ENCODE measurements at regions not wholly inside any gene's neighbourhood (a gene's known extent, or its start where the extent isn't known, plus 50 kb on each side); places are given as distances from the start of the nearest gene placed in this dataset.

- no peak for TF ChIP-seq EZH2 (IDR thresholded peaks at IDR 0.05; ENCODE audit: low read length)
- TF ChIP-seq, protein P1, sequence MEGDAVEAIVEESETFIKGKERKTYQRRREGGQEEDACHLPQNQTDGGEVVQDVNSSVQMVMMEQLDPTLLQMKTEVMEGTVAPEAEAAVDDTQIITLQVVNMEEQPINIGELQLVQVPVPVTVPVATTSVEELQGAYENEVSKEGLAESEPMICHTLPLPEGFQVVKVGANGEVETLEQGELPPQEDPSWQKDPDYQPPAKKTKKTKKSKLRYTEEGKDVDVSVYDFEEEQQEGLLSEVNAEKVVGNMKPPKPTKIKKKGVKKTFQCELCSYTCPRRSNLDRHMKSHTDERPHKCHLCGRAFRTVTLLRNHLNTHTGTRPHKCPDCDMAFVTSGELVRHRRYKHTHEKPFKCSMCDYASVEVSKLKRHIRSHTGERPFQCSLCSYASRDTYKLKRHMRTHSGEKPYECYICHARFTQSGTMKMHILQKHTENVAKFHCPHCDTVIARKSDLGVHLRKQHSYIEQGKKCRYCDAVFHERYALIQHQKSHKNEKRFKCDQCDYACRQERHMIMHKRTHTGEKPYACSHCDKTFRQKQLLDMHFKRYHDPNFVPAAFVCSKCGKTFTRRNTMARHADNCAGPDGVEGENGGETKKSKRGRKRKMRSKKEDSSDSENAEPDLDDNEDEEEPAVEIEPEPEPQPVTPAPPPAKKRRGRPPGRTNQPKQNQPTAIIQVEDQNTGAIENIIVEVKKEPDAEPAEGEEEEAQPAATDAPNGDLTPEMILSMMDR (optimal IDR thresholded peaks at IDR 0.05 in 1 of 3, IDR thresholded peaks at IDR 0.05 in 1 of 3, conservative IDR thresholded peaks at IDR 0.05 in 1 of 3; ENCODE audit: extremely low read depth in 1 of 3, insufficient read depth in 2 of 3, low read length in 3 of 3): no peak
- Histone ChIP-seq H3K4me1 (ENCODE audit: control insufficient read depth, extremely low read depth, insufficient read depth, low read length) (no peaks in the 10 kb centered on the region), H3K79me2 (ENCODE audit: control insufficient read depth, insufficient read depth, low read length) (no peaks in the 10 kb centered on the region), H2AFZ (ENCODE audit: control insufficient read depth, low read length) (no peak overlapping the region), H3K36me3 (ENCODE audit: control insufficient read depth in 2 of 2, extremely low read depth in 1 of 2, insufficient read depth in 2 of 2, low read length in 2 of 2) (no peaks in the 10 kb centered on the region), H3K9me1 (ENCODE audit: control insufficient read depth, extremely low read depth, insufficient read depth, low read length) (no peaks in the 10 kb centered on the region), H3K9ac (ENCODE audit: control insufficient read depth, extremely low read depth, insufficient read depth, low read length) (no peak overlapping the region), H3K4me2 (ENCODE audit: control insufficient read depth, extremely low read depth, insufficient read depth, low read depth, low read length) (no peak overlapping the region), H3K9me3 (ENCODE audit: control insufficient read depth, low read depth, low read length) (no peaks in the 10 kb centered on the region), H3K27me3 (ENCODE audit: control insufficient read depth, extremely low read depth, insufficient read depth, low read length) (no peaks in the 10 kb centered on the region), H4K20me1 (ENCODE audit: control insufficient read depth, extremely low read depth, insufficient read depth, low read length) (no peaks in the 10 kb centered on the region), H3K4me3 (ENCODE audit: control insufficient read depth in 2 of 3, extremely low read depth in 1 of 3, insufficient read depth in 2 of 3, low read depth in 1 of 3, low read length in 3 of 3) (no peak overlapping the region), H3K27ac (ENCODE audit: control insufficient read depth, insufficient read depth, low read length) (no peak overlapping the region)
- FAIRE-seq (no peak), DNase-seq (ENCODE audit: low read depth, low spot score) (no peak)
- dilution Hi-C loops (cut with MboI; ENCODE audit: extremely low pct_ligation_motif_present, low sequenced_read_pairs): no loop called here
Observed at GRCh38 chr13:67285611-67286010, 55.5 kb upstream of the PCDH9 start.

DNA sequence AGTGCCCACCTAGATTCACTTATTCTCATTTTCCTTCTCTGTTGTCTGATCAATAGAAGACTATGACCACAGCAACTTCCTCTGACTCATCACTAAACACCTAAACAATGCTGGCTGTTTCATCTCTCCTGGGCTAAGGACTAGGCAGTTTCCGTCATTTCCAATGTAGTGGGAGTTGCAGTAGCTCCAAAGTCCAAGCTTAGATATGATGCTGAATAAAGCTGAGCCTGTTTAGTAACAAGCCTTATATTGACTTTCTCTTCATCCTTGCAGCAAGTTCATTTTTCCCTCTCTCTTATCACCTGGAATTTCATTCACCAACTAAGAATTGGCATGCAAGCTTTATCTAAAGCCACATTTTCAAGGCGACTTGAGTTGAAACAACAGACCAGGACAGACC lies 53.5 kb upstream of the PCDH9 start:
- dilution Hi-C loops (cut with MboI; ENCODE audit: extremely low pct_ligation_motif_present, low sequenced_read_pairs): no loop called here
- Histone ChIP-seq H3K9me1 (ENCODE audit: control insufficient read depth, extremely low read depth, insufficient read depth, low read length) (no peaks in the 10 kb centered on the region), H4K20me1 (ENCODE audit: control insufficient read depth, extremely low read depth, insufficient read depth, low read length) (no peaks in the 10 kb centered on the region), H3K36me3 (ENCODE audit: control insufficient read depth in 2 of 2, extremely low read depth in 1 of 2, insufficient read depth in 2 of 2, low read length in 2 of 2) (no peaks in the 10 kb centered on the region), H3K4me2 (ENCODE audit: control insufficient read depth, extremely low read depth, insufficient read depth, low read depth, low read length) (no peak overlapping the region), H3K4me1 (ENCODE audit: control insufficient read depth, extremely low read depth, insufficient read depth, low read length) (no peaks in the 10 kb centered on the region), H3K27me3 (ENCODE audit: control insufficient read depth, extremely low read depth, insufficient read depth, low read length) (no peaks in the 10 kb centered on the region), H3K9ac (ENCODE audit: control insufficient read depth, extremely low read depth, insufficient read depth, low read length) (no peak overlapping the region), H3K9me3 (ENCODE audit: control insufficient read depth, low read depth, low read length) (no peaks in the 10 kb centered on the region), H2AFZ (ENCODE audit: control insufficient read depth, low read length) (no peak overlapping the region), H3K4me3 (ENCODE audit: control insufficient read depth in 2 of 3, extremely low read depth in 1 of 3, insufficient read depth in 2 of 3, low read depth in 1 of 3, low read length in 3 of 3) (no peak overlapping the region), H3K79me2 (ENCODE audit: control insufficient read depth, insufficient read depth, low read length) (no peaks in the 10 kb centered on the region), H3K27ac (ENCODE audit: control insufficient read depth, insufficient read depth, low read length) (no peak overlapping the region)
- FAIRE-seq (no peak), DNase-seq (ENCODE audit: low read depth, low spot score) (no peak)
- TF ChIP-seq, protein P1 (optimal IDR thresholded peaks at IDR 0.05 in 1 of 3, IDR thresholded peaks at IDR 0.05 in 1 of 3, conservative IDR thresholded peaks at IDR 0.05 in 1 of 3; ENCODE audit: extremely low read depth in 1 of 3, insufficient read depth in 2 of 3, low read length in 3 of 3): no peak
- no peak for TF ChIP-seq EZH2 (IDR thresholded peaks at IDR 0.05; ENCODE audit: low read length)

Measured in keratinocyte (primary cell).